ENCODE measurements at regions not wholly inside any gene's neighbourhood (a gene's known extent, or its start where the extent isn't known, plus 50 kb on each side); places are given as distances from the start of the nearest gene placed in this dataset.

GRCh38 chr6:78670802-78671201 is 196.5 kb upstream of the IRAK1BP1 start:
- TF ChIP-seq FOXK2 (IDR thresholded peaks at IDR 0.05) (no peak), ELF4 (IDR thresholded peaks at IDR 0.05) (no peak), NFRKB (IDR thresholded peaks at IDR 0.05) (no peak), BHLHE40 (IDR thresholded peaks at IDR 0.05; ENCODE audit: borderline replicate concordance) (no peak), FOXM1 (IDR thresholded peaks at IDR 0.05; ENCODE audit: borderline replicate concordance) (no peak), TARDBP (IDR thresholded peaks at IDR 0.05) (no peak), SUZ12 (IDR thresholded peaks at IDR 0.05) (no peak), LEF1 (IDR thresholded peaks at IDR 0.05; ENCODE audit: borderline replicate concordance) (no peak), ARNT (IDR thresholded peaks at IDR 0.05) (no peak), SP1 (IDR thresholded peaks at IDR 0.05) (no peak), PKNOX1 (IDR thresholded peaks at IDR 0.05) (no peak), L3MBTL2 (conservative IDR thresholded peaks at IDR 0.05) (no peak), FOXA1 (IDR thresholded peaks at IDR 0.05) (no peak), HDGF (IDR thresholded peaks at IDR 0.05; ENCODE audit: borderline replicate concordance) (no peak)
